ENCODE measurements at regions not wholly inside any gene's neighbourhood (a gene's known extent, or its start where the extent isn't known, plus 50 kb on each side); places are given as distances from the start of the nearest gene placed in this dataset.
"Not testable (repeated sequence)": the region's sequence is repeated elsewhere in the genome, so short reads cannot be mapped to it uniquely, and the experiment has no call there.

DNA sequence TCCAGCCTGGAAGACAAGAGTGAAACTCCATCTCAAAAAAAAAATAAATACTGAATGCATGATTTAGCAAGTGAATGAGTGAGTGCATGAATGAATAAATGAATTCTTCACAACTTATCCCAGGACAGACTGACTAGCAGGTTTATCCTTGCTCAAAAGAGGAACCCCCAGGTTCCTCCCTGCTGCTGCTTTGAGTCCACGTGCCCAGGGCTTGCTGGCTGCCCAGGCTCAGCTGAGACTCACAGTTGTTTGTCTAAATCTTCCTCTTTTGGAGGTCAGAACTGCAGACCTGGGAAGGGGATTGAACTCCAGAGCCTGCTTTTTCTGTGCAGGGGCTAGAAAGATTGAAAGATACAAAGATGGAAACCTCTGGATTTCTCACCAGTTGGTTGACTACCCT lies 117.4 kb upstream of the TMEM45B start:
- no peak for DNase-seq (ENCODE audit: low read depth in 1 of 2, low spot score in 1 of 2)

DNA sequence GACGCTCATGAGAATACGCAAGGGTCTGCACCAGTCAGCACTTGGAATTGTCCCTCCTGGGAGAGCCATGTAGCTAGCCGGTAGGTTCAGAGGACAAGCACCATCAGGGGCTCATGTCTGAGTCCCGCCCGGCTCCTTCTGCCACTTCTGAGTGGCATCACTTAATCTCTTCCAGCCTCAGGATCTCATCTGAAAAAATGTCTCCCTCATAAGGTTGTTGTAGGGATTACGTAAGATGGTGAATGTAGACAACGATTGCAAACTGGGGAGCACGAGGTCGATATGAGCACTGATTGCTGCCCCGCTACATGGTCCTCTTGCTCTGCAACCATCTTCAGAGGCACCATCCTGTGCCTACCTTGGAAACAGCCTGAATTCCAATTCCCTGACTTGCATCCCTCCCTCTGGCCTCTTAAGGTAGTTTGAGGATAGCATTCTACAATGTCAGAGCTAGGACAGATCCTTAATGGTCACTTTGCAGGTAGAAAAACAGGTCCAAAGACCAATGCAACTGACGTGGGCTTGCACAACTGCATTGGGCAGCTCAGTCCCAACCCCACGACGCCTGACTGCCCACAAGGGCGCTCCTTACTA lies 115.8 kb upstream of the TMEM45B start:
- DNase-seq (ENCODE audit: low read depth in 1 of 2, low spot score in 1 of 2): no peak

DNA sequence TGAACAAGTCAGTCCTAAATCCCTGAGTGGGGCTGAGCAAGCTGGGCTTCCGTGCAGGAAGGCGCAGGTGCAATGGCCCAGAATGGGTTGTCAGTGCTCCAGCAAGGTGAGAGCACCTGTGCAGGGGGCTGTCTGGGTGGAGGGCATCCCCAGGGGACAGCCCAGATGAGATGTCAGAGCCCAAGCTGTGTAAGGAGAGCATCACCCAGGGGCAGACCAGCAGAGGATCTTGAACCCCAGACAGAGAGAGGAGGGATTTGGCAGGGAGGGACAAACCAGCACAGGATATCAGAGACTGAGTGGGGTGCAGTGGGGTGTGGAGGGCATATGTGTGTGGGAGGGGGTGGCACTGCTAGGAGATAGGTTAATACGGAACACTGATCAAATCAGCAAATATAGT lies 114.9 kb upstream of the TMEM45B start:
- DNase-seq (ENCODE audit: low read depth in 1 of 2, low spot score in 1 of 2): no peak

DNA sequence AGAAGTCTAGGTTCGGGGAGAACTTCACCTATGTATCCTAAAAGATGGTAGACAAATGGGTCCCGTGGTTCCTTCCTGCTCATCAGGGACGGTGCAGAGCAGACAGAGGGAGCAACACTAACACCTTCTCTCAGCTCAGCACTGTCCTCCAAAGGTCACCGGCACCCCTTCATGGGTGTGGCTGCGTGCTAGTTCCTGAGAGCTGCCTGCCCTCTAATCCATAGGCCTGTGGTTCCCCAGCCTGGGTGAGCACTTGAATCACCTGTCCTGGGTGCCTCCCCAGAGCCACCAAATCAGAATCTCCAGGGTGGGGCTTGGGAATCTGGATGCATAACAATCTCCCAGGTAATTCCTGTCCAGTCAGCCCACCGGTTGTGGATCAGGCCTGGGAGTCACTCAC lies 113.9 kb upstream of the TMEM45B start:
- DNase-seq (ENCODE audit: low read depth in 1 of 2, low spot score in 1 of 2): no peak

DNA sequence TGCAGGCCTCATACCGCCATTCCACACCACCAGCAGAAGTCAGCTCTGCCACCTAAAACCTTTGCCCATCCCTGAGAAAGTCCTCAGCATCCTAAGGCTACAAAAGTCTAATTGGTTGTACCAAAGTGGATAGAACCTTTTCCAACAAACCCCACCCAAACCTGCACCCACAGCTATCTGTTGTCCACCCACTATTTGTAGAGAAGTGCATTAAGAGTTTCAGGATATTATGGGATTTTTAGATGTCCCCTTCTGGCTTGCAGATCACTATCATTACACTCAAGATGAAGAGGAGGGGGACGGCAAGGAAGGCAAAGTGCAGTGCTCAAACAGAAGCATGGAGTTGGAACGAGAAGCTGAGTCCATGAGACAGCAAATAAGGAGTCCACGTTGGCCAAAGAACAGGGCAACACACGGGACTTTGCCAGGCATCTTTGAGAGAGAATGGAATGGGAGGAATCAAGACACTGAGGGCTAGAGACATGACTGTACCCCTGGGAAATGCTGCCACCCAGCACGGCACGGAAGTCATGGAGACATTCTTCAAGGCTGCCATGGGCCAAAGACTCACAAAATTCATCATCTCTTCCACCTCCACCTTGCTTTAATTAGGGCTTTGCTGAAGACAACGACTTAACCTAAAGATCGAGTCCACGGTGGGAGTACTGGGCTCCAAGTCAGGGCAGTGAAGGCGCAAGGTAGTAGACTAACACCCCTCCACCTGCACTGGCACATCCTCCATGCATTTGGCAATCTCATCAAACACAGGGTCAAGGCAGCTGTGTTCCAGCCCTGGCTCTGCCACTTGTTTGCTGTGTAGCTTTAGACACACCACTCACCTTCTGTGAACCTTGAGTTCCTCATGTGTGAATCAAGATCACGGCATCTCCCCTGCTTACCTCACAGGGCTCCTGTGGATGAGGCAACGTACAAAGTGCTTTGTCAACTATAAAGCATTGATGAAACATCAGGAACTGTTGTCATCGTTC lies 112.9 kb upstream of the TMEM45B start:
- no peak for DNase-seq (ENCODE audit: low read depth in 1 of 2, low spot score in 1 of 2)

DNA sequence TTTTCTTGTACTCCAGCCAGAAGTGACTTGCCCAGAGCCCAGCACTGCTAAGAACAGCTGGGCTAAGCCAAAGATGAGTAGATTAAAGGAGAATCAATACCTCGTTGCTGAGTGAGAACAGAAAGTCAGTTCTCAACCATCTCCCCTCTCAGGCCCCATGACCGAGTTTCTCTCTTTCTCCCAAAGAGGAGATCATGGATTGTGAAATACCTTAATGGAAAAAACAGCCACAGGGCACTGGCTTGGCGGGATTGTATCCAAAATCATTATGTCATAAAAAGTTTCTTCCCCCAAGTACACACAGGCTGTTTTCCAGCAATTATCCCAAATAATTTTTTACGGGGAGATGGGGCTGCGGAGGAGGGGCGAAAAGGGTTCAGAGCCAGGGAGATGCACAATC lies 111.8 kb upstream of the TMEM45B start:
- no peak for DNase-seq (ENCODE audit: low read depth in 1 of 2, low spot score in 1 of 2)

DNA sequence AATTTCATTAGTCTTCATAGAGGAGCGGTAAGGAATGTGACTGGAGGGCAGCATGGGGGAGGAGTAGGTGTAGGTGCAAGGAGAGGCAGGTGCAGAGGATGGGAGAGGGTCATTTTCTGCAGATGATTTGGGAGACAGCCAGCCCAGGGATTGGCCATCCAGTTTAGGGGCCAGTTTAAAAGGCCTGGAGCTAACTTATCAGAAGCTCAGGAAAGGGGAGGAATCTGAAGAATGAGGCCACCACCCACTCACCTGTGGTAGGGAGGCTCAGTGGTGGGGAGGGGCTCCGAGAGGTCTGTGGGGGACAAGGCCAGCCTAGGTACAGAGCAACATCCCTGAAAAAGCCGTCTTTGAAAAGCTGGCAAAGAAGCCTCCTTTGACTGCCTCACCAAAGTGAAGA lies 110.8 kb upstream of the TMEM45B start:
- DNase-seq (ENCODE audit: low read depth in 1 of 2, low spot score in 1 of 2): no peak

DNA sequence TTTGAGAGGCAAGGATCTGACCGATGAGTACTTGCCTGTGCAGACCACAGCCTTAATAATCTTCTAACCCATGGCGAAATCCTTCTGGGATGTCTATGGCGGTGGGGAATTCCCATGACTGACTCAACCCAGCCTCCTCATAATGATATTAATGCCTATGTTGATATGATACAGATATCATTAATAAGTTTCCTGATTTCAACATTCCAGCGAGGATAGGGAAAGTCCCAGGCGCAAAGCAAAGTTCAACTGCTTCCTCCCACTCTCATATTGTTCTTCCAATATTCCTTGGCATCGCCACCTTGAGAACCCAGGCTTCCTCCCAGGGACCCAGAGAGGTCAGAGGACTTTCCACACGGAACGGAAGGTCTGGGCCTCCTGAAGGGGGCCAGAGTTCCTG lies 110.3 kb upstream of the TMEM45B start:
- DNase-seq (ENCODE audit: low read depth in 1 of 2, low spot score in 1 of 2): no peak

DNA sequence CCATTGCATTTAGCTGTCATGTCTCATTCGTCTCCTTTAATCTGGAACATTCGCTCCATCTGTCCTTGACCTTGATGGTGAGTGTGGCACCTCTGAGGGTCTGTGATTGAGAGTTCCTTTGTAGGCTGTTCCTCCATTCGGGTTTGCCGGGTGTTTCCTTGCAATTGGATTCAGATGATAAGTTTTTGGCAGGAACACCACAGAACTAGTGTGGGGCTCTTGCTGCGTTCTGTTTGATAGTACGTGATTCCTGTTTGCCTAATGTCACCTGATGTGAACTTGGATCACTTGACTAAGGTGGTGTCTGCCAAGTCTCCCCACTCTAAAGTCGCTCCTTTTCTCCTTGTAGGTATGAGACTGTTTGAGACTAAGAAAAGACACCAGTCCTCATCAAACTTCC lies 109.7 kb upstream of the TMEM45B start:
- DNase-seq (ENCODE audit: low read depth in 1 of 2, low spot score in 1 of 2): no peak

DNA sequence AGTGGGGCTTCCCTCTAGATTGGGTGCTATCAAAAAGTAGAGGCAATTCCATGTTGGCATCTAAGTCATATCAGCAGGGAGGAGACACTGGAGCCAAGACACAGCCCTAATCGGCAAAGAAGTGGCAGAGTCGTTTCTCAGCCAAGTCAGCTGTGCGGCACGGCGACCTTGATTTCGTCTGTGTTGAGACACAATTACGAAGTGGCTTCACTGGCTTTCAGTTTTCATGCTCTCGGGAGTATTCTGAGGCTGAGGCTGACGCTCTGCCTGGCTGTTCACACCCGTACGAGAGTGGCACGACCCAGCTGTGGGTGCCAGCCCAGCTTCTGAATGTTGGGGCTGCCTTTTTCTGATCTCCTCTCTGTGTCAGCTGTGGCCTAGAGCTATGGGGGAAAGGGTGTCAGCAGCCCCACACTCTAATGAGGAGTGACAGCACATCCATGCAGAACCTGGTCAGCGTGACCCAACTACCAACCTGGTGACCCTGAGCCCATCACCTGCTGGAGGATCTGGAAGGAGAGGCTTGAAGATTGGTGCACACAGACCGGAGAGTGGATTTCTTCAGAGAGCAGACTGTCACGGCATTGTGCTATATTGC lies 105.7 kb upstream of the TMEM45B start:
- no peak for DNase-seq (ENCODE audit: low read depth in 1 of 2, low spot score in 1 of 2)

DNA sequence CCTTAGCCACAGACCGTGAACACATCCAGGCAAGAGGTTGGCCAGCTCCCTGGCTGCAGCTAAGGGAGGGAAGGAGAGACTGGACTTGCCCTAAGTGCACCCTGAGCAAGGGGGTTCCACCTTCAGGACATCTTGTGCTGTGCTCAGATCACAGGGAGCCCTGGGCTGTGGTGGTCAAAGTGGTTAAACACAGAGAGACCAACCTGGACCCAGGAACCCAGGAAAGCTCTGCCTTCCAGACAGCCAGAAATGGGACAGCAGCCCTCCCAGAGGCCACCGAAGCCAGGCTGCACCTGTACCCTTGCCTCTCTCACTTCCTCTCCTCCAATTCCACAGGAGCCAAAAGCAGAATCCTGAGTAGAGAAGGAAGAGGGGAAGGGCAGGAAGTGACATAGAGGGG lies 105.2 kb upstream of the TMEM45B start:
- no peak for DNase-seq (ENCODE audit: low read depth in 1 of 2, low spot score in 1 of 2)

DNA sequence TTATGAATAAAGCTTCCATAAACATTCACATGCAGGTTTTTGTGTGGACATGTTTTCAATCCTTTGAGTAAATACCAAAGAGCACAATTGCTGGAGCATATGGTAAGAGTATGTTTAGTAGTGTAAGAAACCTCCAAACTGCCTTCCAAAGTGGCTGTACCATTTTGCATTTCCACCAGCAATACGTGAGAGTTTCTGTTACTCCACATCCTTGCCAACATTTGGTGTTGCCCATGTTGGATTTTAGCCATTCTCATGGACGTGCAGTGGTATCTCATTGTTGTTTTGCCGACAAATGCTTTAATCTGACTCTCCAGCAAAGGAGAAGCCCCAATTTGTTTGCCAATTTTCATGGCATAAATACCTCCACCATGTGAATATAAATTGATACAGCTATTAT lies 103.9 kb upstream of the TMEM45B start:
- DNase-seq (ENCODE audit: low read depth in 1 of 2, low spot score in 1 of 2): no peak

DNA sequence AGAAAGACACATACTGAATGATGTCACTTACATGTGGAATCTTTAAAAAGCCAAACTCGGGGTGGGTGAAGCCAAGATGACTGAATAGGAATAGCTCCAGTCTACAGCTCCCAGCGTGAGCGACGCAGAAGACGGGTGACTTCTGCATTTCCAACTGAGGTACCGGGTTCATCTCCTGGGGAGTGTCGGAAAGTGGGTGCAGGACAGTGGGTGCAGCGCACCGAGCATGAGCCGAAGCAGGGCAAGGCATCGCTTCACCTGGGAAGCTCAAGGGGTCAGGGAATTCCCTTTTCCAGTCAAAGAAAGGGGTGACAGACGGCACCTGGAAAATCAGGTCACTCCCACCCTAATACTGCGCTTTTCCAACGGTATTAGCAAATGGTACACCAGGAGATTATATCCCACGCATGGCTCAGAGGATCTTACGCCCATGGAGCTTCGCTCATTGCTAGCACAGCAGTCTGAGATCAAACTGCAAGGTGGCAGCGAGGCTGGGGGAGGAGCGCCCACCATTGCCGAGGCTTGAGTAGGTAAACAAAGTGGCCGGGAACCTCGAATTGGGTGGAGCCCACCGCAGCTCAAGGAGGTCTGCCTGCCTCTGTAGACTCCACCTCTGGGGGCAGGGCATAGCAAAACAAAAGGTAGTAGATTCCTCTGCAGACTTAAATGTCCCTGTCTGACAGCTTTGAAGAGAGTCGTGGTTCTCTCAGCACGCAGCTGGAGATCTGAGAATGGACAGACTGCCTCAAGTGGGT lies 103.0 kb upstream of the TMEM45B start:
- not testable (repeated sequence) for DNase-seq (ENCODE audit: low read depth in 1 of 2, low spot score in 1 of 2)

DNA sequence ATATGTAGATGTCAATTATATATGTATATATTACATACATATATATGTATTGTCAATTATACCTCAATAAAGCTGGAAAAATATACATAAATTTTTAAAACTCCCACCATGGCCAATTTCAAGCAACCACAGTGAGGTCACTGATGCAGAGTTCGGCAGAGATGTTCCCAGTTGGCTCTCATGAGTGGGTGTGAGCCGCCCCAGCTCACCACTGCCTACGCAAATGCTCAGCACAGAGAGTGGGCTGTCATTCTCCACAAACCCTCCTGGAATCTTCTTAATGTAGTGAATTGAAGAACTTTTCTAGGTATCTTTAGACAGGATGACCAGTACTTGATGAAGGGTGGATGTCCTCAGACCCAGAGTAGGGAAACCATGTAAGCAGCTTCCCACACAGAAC lies 96.6 kb upstream of the TMEM45B start:
- no peak for DNase-seq (ENCODE audit: low read depth in 1 of 2, low spot score in 1 of 2)

DNA sequence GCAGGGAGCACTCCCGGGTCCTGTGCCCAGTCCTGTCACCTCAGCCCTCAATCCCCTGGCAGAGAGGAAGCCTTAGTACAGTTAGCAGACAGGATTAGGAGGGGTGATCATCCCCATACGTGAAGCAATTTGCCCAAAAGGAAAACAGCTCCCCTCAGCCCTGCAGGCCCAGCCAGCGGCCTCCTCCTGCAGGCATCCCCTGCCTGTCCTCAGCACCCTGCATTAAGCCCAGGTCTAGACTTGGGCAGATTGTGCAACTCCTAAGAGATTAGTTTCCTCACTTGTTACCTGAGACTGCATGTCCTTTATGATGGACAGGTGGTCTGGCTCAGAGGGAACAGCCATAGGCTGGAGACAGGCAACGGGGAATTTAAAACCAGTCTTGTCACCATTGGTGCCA lies 95.5 kb upstream of the TMEM45B start:
- DNase-seq (ENCODE audit: low read depth in 1 of 2, low spot score in 1 of 2): no peak

DNA sequence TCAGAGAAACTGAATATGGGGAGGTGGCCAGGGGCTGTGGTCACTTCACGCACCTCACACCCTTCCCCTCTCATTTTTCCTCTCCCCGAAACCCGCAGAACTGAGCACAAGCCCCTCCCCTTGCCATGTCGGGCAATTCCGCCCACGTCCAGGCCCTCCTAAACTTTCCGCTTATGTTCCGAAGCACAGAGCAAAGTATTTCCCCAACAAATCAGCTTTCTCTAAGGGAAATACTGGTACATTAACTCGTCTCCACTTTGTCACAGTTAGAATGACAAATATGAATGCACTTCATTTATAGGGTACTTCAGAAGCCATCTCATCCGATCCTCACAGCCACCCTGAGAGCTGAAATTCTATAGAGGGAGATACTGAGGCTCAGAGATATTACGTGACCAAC lies 94.7 kb upstream of the TMEM45B start:
- no peak for DNase-seq (ENCODE audit: low read depth in 1 of 2, low spot score in 1 of 2)

DNA sequence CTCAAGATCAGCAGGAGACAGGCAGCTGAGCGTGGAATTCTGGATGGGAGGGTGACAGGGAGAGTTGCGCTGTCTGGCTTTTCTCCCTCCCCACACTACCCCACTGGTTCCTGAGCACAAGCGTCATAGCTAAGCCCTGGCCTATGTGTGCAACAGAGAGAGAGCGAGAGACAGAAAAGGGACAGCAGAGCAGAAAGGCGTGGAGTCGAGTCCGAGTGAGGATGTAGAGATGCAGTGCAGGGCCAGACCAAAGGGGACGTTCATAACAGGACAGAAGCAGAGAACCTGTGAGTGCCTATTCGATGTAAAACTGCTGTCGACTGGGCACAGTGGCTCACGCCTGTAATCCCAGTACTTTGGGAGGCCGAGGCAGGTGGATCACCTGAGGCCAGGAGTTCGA lies 94.0 kb upstream of the TMEM45B start:
- no peak for DNase-seq (ENCODE audit: low read depth in 1 of 2, low spot score in 1 of 2)

DNA sequence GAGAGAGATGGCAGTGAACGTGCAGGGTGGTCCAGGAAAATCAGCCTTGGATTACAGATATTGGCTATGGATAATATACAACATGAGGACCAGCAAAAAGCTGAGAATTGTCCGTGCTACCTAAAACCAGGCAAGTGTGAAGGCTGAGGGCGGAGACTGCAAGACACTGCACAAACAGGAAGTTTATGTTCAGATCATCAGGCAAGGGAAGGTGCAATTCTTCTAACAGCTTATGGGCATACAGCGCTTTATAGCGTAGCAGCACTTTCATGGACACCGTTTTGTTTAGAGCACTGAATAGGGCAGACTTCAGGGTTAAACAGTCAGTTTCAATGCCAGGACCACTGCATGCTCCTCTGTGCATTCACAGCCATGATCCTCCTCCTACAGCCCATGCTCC lies 93.1 kb upstream of the TMEM45B start:
- DNase-seq (ENCODE audit: low read depth in 1 of 2, low spot score in 1 of 2): no peak

DNA sequence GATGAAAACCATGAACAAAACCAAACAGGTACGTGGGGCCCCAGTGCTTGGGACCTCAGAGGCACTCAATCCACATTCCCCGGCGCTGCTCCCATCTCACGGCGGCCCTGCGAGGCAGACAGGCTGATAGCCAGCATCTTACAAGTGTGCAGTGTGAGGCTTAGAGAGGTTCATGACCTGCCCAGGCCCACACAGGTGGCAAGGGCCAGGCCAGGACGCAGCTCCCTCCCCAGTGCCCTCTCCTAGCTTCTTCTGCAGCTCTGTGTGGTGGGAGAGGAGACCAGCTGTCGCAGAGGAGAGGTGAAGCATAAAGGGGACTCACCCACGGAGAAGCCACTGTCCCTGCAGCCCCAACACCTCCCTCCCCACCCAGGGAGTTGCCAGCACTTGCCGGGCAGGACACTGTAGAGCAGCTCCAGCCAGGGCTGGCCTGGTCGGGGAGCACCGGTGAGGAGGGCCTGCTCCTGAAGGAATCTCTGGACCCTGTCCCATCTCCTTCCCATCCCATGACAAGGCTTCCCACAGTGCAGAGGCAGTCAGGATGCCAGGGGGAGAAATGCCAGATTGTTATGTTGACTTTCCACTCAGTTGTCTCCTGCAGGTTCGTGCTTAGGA lies 92.4 kb upstream of the TMEM45B start:
- no peak for DNase-seq (ENCODE audit: low read depth in 1 of 2, low spot score in 1 of 2)

DNA sequence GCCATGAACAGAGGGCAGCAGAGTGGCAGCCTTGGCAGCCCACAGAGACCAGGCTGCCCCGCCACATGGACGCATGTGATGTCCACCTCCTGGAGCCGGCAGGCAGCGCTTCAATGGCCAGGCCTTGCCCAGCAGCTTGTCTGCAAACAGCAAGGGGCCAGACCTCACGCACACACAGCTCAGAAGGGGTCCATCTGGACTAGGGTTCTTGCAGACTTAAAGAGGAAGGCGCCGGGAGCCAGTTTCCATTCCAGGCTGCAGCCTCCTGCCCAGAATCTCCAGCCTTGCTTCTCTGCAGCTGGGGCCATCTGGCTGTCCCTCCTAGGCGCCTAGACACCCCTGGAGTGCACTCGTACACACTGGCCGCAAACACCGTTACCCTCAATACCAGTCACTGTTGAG lies 91.9 kb upstream of the TMEM45B start:
- DNase-seq (ENCODE audit: low read depth in 1 of 2, low spot score in 1 of 2): no peak

DNA sequence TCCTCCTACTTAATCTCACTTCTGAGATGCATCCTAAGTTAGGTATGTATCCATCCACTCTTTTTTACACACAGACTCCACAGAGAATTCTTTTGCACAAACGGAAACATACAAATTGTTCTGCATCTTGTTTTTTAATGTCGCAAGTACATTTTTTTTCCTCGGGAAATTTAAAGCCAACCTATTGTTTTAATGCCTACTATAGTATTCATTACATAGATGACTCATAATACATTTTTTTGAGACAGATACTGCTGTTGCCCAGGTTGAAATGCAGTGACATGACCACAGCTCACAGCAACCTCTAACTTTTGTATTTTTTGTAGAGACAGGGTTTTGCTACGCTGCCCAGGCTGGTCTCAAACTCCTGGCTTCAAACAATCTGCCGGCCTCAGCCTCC lies 90.8 kb upstream of the TMEM45B start:
- no peak for DNase-seq (ENCODE audit: low read depth in 1 of 2, low spot score in 1 of 2)
